ENCODE measurements at regions not wholly inside any gene's neighbourhood (a gene's known extent, or its start where the extent isn't known, plus 50 kb on each side); places are given as distances from the start of the nearest gene placed in this dataset.
"Not testable (repeated sequence)": the region's sequence is repeated elsewhere in the genome, so short reads cannot be mapped to it uniquely, and the experiment has no call there.

DNA sequence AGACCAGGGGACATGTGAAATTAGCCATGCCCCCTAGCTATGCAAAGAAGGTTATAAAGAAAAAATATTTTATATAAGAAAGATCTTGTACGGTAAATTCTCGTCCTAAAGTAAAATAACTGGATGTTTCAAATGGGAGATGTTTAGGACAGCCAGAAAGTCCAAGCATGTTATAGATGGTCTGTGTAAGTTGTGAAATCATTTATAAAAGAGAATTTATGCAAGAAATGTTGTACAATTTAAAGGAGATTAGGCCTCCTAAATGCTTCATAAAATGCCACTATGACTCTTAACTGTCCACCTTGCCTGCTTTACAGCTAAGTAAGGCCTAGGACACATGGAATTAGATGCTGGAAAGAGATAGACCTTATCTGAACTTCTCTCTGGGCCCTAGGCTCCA is 118.1 kb upstream of the POGK start:
- Histone ChIP-seq H3K9me3 (peaks cover 10% of the 10 kb centered on the region), H3K4me3 (no peak overlapping the region), H3K27me3 (no peaks in the 10 kb centered on the region), H3K36me3 (no peaks in the 10 kb centered on the region)
- DNase-seq, result no peak

DNA sequence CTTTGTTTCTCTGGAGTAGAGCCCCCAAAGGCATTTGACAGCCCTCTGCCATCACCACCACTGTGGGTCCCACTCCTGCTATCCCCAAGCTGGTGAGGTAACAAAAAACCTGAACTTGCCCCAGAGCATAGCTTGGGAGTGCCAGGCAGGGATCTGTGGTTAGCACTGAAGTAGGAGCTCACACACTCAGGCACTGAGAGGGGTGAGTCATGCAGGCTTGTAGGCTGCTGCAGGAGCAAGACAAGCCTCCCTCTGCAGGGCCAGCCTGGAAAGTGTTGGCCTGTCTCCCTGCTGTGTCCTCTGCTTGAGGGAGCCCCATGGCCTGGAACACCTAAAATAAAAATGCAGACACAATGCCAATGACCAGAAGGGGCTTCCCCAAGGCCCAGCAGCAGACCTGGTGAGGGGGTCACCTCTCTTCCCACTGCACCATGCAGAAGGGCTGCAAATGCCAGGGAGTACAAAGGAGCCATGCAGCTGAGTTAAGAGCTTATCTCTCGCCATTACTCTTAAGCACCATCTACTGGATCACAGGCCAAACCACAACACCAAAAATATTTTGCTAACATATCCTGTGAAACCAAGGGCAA is 108.9 kb upstream of the POGK start:
- no peaks in the 10 kb centered on the region for H3K9me3 ChIP-seq
- peak; percentile 74 for DNase-seq
- H3K27me3 ChIP-seq, result no peaks in the 10 kb centered on the region
- no peak overlapping the region for H3K4me3 ChIP-seq
- H3K36me3 ChIP-seq, result no peaks in the 10 kb centered on the region

DNA sequence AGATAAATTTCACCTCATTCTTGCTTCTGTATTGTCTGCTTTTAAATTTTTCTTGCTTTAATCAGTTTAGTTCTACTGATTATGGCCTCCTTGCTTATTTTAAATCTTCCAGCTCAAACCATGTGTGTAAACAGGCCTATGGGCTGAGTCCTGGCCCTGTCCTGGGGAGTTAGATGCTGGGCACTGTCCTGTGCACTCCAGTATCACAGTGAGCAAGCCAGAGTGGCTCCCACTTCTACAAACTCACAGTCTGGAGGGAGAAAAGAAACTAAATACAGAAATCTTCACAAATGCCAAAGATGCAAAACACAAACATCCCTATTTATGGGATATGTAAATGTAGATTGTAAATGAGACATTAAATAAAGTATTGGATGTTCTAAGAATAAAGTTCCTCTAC is 101.1 kb upstream of the POGK start:
- no peaks in the 10 kb centered on the region for H3K36me3 ChIP-seq
- no peak overlapping the region for H3K4me3 ChIP-seq
- DNase-seq, result no peak
- H3K27me3 ChIP-seq, result no peaks in the 10 kb centered on the region
- H3K9me3 ChIP-seq, result no peaks in the 10 kb centered on the region

DNA sequence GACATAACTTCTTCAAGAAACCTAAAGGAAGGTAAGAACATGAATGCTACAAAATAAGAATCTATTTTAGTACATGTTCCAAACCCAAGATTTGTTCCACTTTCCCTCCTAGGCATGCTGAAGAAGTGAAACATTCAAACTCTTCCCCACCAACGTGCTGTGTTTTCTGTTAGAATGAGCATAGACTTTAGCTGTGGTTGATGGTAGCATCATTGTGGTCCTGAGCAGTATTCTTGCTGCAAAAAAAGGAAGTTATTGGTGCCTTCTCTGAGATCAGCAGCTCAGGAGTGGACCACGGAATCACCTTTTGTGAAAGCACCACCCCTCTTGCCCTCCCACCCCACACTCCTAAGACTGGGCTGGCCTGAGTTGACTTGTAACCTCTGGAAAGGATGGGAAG is 100.4 kb upstream of the POGK start:
- no peak overlapping the region for H3K4me3 ChIP-seq
- H3K27me3 ChIP-seq, result no peaks in the 10 kb centered on the region
- no peaks in the 10 kb centered on the region for H3K9me3 ChIP-seq
- DNase-seq, result no peak
- H3K36me3 ChIP-seq, result no peaks in the 10 kb centered on the region

DNA sequence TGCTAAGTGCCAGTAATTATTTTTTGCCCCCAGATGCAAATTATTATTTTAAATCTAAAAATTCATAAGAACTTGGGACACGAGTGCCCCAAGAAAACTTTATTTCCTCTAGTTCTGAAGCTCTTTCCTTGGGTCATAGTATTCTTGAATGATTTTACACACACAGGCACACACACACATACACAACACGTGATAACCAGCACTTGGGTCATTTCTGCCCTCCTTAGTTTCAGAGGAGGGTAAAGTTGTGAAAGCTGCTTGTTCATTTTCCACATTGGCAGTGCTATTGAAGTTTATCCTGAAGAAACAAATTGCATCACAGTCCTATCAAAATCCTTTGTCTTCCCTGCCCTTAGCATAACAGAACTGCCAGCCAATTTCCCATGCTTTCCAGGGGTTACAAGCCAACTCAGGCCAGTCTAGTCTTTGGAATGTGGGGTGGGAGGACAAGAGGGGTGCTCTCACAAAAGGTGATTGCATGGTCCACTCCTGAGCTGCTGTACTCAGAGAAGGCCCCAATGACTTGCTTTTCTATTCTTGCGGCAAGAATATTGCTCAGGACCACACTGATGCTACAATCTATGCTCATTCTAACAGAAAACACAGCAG is 98.5 kb upstream of the POGK start:
- Histone ChIP-seq H3K4me3 (no peak overlapping the region), H3K9me3 (peaks cover 6% of the 10 kb centered on the region; the same call in 1 of the 2 replicates), H3K27me3 (no peaks in the 10 kb centered on the region), H3K36me3 (no peaks in the 10 kb centered on the region)
- DNase-seq, result no peak

DNA sequence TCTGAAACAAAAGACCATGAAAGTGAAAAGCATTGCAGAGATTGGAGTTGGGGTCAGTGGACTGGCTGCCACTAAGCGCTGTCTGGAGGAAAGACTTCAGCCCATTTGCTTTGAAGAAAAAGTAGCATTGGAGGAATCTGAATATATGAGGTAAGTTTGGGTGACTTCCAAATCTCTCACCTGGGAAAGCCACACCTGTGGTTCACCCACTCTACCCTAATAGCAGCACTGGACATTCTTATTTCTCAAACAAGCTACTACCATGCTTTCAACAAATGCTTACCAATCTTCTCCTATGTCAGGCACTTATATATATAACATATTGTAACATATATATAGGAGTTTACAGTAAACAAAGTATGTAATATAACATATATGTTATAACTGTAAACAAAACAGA is 76.0 kb upstream of the POGK start:
- Histone ChIP-seq H3K36me3 (no peaks in the 10 kb centered on the region), H3K9me3 (no peaks in the 10 kb centered on the region), H3K27me3 (peaks cover 4% of the 10 kb centered on the region; the same call in 1 of the 2 replicates), H3K4me3 (no peak overlapping the region)
- no peak for DNase-seq

DNA sequence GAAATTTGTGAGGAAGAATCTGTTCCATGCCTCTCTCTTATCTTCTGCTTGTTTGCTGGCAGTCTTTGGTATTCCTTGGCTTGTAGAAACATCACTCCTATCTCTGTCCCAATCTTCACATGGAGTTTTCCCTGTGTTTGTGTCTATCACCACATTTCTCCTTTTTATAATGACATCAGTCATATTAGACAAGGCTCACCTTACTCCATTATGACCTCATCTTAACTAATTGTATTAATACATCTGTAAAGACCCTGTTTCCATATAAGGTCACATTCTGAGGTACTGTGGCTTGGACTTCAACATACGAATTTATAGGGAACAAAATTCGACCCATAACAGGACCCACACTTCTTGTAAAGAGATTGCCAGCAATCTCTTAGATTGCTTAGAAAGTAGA is 72.3 kb upstream of the POGK start:
- Histone ChIP-seq H3K9me3 (no peaks in the 10 kb centered on the region), H3K27me3 (peaks cover 4% of the 10 kb centered on the region; the same call in 1 of the 2 replicates), H3K4me3 (no peak overlapping the region), H3K36me3 (no peaks in the 10 kb centered on the region)
- no peak for DNase-seq

DNA sequence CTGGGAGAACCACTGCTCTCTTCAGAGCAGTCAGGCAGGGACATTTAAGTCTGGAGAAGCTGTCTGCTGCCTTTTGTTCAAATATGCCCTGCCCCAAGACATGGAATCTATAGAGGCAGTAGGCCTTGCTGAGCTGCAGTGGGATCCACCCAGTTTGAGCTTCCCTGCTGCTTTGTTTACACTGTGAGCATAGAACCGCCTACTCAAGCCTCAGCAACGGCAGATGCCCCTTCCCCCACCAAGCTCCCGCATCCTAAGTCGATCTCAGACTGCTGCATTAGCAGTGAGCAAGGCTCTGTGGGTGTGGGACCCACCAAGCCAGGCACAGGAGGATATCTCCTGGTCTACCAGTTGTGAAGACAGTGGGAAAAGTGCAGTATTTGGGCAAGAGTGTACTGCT is 54.6 kb upstream of the POGK start:
- not testable (repeated sequence) for H3K36me3 ChIP-seq, H3K4me3 ChIP-seq, DNase-seq, H3K27me3 ChIP-seq, H3K9me3 ChIP-seq

DNA sequence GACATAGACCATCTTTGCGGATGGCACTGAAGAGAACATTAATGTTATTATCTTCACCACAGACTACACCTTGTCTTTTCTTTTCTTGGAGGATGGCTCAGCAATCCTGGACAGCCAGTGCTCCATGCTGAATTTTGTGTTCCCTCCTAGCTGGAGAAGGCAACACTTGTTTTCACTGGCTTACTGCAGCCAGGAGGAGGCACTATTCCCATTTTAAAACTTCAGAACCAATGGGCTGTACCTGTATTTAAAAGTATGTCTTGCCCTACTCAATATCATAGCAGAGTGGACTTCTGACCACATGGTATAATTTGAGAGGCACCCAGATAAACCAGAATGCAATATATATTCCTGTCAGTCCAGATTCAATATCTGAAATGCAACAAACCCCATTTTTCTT is 53.3 kb upstream of the POGK start:
- 0 out of 2 replicates have a peak, but pooled peaks cover 2% of the 10 kb centered on the region for H3K9me3 ChIP-seq
- DNase-seq, result no peak
- peaks cover 8% of the 10 kb centered on the region for H3K27me3 ChIP-seq

DNA sequence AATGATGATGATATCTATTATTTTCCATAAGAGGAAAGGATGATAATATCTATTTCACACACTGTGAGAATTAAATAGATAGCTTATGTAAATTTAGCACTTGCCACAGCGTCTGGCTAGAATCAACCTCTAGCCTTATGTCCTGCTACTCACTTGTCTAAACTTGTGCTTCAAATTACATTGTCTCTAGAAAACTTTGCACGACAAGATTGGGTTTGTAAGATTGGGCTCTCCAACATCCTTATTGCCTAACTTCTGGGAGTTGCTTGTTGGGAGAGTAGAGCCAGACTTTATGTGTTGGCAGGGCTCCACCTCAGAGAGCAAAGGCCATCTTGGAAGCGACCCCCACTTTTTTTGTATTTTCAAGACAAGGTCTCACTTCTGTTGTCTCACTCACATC is 50.0 kb upstream of the POGK start:
- H3K27me3 ChIP-seq, result peaks cover 7% of the 10 kb centered on the region; the same call in 1 of the 2 replicates
- H3K9me3 ChIP-seq, result 0 out of 2 replicates have a peak, but pooled peaks cover 2% of the 10 kb centered on the region
- no peak overlapping the region for H3K4me3 ChIP-seq
- no peak for DNase-seq
- no peaks in the 10 kb centered on the region for H3K36me3 ChIP-seq

More for the DNA sequence above, 53.3 kb upstream of the POGK start:
- Histone ChIP-seq H3K36me3 (no peaks in the 10 kb centered on the region), H3K4me3 (no peak overlapping the region)
